AG09309 (cell line): ENCODE measurements at regions not wholly inside any gene's neighbourhood (a gene's known extent, or its start where the extent isn't known, plus 50 kb on each side); places are given as distances from the start of the nearest gene placed in this dataset.

ENCODE experiments used
- DNase-seq: peaks from one replicate; pipeline ENCODE4 v3.0.0-alpha.2; 2010; ENCODE audit warnings: low read depth
- H3K4me3 ChIP-seq: 2 replicates; pipeline ENCODE4 v1.5.1; 2011; ENCODE audit warnings: mild to moderate bottlenecking, low read depth, low read length, moderate library complexity; ENCODE audit not compliant: control insufficient read depth
- CTCF ChIP-seq: IDR thresholded peaks from 2 replicates; pipeline ENCODE4 v1.5.1; 2011; ENCODE audit warnings: mild to moderate bottlenecking, low read depth, low read length, inconsistent platforms; ENCODE audit not compliant: insufficient read depth, control insufficient read depth; ENCODE audit errors: missing control alignments

GRCh38 chr6:82095091-82095490 lies 152.5 kb downstream of the IBTK start:
- no peak for TF ChIP-seq CTCF
- H3K4me3 ChIP-seq, result no peak overlapping the region
- no peak for DNase-seq

- H3K4me3 ChIP-seq, result no peak overlapping the region
- DNase-seq, result no peak
- no peak for TF ChIP-seq CTCF
Observed at GRCh38 chr6:82094166-82094806, 153.3 kb downstream of the IBTK start.

GRCh38 chr6:82088978-82089771 lies 158.4 kb downstream of the IBTK start:
- DNase-seq, result no peak
- H3K4me3 ChIP-seq, result no peak overlapping the region
- TF ChIP-seq CTCF, result no peak

- no peak overlapping the region for H3K4me3 ChIP-seq
- DNase-seq, result no peak
- no peak for TF ChIP-seq CTCF
Observed at GRCh38 chr6:82086944-82087343, 160.6 kb downstream of the IBTK start.

- no peak overlapping the region for H3K4me3 ChIP-seq
- no peak for TF ChIP-seq CTCF
- no peak for DNase-seq
Observed at GRCh38 chr6:82085701-82086100, 161.8 kb downstream of the IBTK start.

GRCh38 chr6:82084324-82084920 lies 163.1 kb downstream of the IBTK start:
- no peak for TF ChIP-seq CTCF
- no peak overlapping the region for H3K4me3 ChIP-seq
- no peak for DNase-seq
